HG03196 (cell line): ENCODE measurements at regions not wholly inside any gene's neighbourhood (a gene's known extent, or its start where the extent isn't known, plus 50 kb on each side); places are given as distances from the start of the nearest gene placed in this dataset.

ENCODE experiments used
- ATAC-seq: cut with Tn5 transposase; IDR thresholded peaks from one replicate; pipeline ENCODE4 v1.9.1; 2021; ENCODE audit not compliant: unreplicated experiment

DNA sequence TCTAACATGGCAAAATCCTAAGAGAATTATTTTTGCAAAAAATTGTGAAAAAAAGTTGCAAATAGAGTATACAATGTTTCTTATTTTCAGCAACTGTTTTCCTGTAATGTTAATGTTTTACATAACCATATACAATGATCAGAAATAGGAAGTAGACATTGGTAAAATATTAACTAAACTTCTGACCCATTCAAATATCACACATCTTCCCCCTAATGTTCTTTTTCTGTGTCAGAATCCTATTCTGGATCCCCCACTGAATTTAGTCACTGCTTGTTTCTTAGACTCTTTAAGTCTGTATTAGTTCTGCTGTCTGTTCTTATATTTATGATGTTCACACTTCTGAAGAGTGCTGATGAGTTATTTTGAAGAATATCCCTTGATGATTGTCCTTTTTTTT is 62.0 kb downstream of the HFE start:
- no peak for ATAC-seq

DNA sequence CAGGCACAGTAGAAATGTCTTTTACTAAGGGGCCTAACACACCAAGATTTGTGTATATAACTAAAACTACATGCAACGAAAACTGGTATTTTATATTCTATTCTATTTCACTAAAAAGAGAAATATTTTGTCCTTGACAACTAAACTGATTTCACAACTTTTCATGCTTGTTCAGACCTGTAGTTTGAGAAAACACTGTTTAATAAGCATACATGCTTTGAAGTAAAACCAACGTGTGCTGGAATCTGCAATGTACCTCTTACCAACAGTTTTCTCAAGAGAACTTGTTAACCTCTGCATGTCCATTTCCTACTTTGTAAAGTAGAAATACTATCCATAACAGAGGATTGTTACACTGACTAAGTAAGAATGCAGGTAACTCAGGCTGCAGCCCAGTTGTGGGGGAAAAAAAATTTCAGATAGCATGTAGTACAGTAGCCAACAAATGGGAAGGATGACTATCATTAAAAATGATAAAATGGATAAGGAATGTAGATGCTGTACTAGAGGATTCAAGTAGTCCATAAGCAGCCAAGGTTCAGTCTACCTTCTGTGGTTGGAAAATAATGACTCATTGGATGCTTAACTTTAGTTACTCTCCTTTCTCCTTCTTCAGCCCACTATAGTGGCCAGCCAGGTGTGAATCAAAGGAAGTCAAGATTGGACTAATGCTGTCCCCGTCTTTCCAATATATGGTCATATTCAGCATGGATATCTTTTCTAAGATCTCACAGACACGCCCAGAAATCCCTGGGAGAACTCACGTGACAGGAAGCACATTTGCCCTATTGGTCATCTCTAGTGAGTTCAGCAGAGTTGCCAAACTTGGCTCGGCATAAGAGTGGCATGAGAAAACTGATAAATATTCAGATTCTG is 65.2 kb downstream of the HFE start:
- ATAC-seq: no peak

DNA sequence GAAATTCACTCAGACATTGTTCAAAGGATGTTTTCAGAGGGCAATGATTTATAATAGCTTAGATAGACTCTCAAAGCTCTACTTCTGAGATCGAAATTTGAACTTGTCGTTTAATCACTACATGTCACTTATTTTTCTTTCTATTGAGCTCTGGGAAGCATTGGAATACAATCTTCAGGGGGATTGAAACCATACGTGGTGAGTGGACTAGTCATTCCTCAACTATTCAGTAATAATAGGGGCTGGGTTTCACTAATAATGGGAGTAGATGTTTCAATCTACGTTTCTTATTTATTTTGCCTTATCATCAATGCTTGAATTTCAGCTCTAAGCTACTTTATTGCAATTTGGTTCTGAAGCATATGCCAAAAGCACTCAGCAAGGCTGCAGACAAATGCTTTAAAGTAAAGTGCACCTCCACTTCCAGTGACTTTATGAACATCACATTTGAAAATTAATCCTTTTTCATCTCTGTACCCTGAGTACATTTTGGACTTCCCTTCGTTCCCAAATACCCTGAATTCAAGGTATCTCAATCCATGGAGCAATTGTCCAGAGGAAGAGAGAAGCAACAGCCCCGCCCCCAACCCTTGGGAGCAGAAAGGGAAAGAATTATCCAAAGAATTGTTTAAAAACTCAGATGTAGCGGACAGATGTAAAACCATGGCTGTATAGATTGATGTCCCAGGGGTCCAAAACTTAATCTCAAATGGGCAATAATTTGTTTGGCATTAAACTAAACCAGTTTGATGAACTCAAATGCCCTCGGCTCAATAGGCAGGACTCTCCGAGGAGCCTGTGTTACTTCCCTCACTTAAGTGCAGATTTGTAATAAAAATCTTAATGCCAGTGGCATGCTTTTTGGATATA is 68.1 kb downstream of the HFE start:
- ATAC-seq: no peak

DNA sequence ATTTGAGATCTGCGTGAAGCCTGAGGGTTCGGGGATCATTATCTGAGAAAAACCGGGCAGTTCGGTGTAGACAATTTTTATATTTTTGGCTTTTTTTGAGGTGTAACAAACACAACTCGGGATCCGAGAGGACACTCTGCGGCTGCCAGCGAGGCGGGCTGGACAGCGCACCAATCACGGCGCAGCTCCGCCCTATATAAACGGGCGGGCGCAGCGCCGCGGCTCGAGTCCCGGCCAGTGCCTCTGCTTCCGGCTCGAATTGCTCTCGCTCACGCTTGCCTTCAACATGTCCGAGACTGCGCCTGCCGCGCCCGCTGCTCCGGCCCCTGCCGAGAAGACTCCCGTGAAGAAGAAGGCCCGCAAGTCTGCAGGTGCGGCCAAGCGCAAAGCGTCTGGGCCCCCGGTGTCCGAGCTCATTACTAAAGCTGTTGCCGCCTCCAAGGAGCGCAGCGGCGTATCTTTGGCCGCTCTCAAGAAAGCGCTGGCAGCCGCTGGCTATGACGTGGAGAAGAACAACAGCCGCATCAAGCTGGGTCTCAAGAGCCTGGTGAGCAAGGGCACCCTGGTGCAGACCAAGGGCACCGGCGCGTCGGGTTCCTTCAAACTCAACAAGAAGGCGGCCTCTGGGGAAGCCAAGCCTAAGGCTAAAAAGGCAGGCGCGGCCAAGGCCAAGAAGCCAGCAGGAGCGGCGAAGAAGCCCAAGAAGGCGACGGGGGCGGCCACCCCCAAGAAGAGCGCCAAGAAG is 69.0 kb downstream of the HFE start:
- ATAC-seq: peak; percentile 43

DNA sequence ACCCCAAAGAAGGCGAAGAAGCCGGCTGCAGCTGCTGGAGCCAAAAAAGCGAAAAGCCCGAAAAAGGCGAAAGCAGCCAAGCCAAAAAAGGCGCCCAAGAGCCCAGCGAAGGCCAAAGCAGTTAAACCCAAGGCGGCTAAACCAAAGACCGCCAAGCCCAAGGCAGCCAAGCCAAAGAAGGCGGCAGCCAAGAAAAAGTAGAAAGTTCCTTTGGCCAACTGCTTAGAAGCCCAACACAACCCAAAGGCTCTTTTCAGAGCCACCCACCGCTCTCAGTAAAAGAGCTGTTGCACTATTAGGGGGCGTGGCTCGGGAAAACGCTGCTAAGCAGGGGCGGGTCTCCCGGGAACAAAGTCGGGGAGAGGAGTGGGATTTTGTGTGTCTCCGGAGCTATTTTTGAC is 69.6 kb downstream of the HFE start:
- peak; percentile 14 for ATAC-seq

DNA sequence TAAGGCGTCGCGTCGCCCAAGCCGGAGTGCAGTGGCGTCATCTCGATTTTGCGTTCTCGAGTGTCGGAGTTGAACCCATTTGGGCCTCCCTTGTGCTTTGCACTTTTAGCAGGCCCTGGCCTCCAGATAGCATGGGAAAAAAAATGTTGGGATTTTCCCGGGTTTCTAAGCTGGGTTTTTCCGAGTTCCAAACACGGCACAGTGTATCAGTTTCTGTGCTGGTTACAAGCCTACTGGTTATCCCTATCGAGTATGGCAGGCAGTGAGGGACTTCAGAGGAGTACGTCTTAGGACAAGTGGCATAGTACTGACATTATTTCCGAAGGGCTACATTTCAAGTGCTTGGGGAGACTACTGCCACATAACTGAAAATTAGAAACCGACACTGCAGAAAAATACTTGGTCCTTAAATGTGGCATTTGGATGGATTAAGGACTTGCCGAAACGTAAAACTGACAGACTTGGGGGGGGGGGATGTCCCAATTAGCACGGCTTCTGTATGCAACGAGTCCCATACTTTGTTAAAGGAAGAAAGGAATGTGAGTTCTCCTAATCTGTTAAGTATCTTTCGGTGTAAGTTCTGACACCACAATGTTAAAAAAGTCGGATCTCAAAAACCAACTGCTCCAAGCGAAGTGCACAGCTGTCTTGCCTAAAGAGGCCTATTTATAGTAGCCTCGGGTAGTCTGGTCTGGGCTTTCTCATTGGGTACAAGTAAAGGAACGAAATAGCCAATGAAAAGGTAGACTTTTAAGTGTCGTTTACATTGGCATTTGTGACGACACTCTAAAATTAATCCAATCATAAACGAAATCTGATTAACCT is 70.2 kb downstream of the HFE start:
- ATAC-seq: peak; percentile 65

DNA sequence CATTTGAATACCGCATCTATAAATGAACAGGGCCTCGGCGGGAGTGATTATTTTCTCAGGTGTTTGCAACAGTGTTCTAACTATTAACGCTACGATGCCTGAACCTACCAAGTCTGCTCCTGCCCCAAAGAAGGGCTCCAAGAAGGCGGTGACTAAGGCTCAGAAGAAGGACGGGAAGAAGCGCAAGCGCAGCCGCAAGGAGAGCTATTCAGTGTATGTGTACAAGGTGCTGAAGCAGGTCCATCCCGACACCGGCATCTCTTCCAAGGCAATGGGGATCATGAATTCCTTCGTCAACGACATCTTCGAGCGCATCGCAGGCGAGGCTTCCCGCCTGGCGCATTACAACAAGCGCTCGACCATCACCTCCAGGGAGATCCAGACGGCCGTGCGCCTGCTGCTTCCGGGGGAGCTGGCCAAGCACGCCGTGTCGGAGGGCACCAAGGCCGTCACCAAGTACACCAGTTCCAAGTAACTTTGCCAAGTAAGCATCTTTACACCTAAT is 70.9 kb downstream of the HFE start:
- no peak for ATAC-seq

DNA sequence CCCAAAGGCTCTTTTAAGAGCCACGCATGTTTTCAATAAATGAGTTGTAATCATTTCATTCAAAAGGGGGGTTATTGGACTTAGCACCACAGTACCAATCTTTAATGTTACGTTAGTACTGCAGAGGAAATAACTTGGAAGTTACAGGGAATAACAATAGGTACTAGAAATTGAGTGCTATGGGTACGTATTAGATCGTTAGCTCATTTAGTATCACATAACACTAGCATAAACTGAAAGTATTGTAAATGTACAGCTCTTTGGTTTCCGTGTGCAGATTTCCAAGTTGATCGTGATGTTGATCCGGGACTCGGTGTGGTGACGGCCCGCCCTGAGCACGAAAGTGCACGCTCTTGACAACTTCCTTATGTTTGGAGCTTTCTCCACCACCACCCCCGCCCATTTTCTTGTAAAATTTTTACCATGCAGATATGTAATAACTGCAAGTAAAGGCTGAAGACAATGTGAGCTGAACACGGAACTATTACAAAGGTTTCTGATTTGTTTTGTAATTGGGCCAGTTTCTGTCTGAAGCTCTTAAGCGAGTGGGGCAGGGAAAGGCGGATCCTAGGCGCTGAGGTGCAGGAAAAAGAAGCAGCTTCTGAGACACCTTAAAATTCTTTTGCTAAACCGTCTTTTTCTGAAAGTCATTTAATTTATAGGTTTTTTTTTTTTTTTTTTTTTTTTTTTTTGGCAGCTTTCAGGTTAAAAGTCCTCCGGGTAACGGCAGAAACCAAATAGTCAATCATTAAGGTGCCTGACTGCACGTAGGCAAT is 71.5 kb downstream of the HFE start:
- ATAC-seq: no peak

DNA sequence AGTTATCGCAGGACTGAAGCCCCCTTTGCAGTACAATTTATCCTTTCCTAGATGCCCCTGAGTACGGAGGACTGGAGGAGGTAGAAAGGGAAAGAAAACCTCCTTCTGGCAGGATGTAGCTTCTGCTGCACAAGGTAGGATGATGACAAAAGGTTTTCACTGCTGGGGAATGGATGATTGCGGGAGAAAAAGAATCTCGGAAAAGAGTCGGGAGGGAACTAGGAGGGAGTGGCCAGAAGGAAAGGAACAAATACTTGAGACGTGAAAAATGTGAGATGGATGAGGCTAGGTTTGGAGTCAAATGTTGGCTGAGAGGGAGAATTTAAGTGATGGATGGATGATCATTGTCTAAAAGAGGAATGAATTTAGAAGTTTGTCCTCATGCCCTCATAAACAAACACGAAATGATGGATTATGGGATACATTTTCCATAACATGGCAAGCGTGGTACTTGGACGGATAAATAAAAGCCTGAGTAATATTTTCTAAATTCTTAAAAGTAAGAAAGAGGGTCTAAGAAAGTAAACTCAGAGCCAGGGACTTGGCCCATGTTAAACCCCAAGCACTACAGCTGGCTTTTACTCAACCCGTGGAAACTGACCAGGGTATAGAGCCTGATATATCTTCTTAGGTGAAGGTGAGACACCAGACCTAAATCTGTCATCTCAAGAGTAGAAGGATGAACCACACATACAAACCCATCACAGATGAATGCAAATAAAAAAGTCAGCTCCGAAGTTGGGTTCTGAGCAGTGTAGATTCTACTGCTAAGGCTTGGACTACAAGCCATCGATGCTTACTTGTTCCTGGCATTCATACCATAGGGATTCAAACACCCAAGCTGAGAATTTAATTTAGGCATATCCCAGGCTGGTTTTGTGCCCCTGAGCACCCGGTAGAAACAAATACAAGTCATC is 72.4 kb downstream of the HFE start:
- ATAC-seq: no peak

DNA sequence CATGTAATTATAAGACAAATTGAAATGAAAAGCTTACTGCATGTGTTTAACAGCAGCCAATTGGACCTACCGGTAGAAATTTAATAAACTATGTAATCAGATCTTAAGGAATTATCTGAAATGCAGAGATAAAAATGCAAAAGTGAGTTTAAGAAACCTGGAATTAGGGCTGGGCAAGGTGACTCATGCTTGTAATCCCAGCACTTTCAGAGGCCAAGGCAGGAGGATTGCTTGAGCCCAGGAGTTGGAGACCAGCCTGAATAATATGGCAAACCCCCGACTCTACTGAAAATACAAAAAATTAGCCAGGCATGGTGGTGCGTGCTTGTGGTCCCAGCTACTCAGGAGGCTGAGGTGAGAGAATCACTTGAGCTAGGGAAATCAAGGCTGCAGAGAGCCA is 74.1 kb downstream of the HFE start:
- ATAC-seq: no peak

DNA sequence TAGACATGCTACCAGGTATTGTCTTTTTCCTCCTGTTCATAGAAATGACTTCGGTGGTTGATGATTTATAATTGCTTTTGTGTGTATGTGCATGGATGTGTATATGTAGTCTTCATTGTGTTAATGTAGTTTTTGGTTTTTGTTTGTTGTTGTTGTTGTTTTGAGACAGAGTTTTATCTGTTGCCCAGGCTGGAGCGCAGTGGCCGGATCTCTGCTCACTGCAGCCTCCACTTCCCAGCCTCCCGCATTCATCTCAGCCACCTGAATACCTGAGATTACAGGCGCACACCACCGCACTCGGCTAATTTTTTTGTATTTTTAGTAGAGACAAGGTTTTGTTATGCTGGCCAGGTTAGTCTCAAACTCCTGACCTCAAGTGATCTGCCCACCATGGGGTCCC is 75.2 kb downstream of the HFE start:
- ATAC-seq: no peak

DNA sequence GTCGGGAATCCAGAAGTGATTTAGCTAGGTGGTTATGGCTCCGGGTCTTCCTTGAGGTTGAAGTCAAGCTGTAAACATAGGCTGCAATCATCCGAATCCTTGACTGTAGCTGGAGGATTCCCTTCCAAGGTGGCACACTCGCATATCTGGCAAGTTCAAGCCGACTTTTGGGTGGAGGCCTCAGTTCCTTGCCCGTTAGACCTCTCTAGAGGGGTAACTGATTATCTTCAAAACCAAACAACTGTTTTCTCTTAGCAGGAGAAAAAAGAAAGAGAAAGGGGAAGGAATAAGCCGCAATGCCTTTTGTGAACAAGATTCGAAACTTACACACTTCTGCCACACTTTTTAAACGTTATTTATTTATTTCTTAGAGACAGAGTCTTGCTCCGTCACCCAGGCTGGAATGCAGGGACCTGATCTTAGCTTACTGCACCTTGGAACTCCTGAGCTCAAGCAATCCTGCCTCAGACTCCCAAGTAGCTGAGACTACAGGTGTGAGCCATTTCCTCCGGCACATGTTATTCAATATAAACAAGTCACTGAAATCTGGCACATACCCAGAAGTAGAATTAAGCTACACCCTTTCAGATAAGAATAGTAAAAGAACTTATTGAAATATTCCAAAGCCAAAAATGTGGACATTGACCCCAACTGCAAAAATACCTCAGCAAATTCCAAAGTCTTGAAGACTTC is 76.3 kb downstream of the HFE start:
- no peak for ATAC-seq

DNA sequence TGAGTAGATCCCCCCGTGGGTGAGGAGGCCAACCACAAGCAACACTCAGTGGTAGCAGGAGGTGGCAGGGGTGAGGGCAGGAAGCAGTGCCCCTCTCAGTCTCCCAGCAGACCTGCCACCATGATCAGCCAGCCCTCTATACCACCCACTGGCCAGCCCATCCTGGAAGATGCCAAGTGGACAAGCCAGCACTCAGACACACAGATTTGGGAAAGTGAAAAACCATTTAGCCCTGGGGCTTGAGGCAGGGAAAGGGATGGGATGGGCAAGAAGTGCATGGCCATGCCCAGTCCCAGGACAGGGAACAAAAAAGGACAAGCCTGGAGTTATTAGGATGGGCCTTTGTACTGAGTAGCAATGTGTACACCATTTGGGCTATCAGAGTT is 76.9 kb downstream of the HFE start:
- ATAC-seq: no peak

DNA sequence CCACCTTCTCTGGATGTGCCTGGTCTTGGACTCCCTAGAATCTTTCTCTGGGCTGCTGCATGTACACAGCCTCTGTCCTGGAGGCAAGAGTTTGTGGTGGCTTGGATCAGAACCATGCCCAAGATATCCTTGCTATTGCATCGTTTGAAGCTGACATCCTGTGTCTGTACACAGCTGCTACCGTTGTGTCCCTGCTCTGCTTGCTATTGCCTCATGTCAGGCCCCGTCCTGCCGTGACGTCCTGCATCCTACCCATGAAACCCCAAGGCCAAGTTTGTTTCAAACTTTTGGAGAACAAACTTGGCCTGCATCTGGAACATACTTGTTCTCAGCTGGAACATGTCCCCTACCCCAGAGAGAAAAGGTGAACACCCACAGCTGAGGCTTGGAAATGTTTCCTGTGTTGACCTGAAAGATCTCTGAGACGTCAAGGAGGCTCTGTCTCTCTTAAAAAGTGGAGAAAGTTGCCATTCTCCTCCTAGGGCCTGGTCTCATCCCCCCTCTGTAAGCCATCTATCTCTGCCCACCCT is 78.1 kb downstream of the HFE start:
- ATAC-seq: no peak

DNA sequence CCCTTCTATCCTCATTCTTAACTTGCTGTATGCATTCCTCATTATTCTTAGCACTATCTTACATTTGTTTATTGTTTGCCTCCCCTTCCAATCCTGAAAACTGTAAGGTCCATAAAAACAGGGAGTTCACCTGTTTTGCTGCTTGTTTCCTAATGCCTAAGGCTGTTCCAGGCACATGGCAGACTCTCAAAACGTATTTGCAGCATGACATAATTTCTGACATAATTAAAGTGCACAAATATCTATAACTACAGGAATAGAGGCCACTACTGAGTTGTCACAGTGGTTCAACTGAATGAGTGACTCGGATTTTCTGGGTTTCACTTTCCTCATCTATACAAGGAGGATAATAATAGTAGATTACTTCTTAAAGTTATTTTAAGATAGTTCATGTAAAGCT is 83.0 kb downstream of the HFE start:
- ATAC-seq: no peak

DNA sequence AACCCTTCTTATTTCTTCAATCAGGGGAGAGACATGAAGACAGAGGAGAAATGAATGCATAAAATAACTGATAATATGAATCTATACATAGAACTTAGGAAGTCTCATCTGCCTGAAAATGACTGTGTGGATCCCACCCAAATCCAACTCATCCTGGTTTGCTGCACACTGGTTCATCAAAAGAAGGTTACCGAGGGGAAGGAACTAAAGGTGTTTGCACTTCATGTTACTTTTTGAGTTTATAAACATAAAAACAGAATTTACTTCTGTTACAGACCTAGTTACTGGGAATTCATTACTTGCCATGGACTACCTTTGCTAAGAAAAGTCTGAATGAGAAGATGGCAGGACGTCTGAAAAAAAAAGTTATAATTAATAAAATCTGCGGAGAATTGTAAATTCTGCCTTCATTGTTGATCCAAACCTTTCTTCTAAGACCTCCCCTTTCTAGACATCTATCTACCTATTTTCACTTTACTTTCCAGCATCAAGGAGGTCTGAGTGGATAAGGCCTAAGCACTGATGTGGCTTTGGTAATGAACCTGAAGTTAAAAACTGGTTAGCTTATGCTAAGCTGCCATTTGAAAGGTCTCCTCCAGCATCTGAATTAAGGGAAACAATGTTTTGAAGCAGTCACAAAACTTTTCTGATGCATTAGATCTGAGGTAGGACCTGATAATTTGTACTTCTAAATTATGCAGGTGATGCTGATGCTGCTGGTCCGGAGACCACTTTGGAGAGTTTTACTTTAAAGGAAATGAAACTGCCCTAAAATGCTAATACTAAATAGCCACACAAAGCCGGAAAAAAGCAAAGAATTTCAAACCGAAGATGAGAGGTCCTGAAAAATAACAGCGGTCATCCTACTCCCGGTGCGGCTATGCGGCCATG is 84.0 kb downstream of the HFE start:
- ATAC-seq: peak; percentile 14

DNA sequence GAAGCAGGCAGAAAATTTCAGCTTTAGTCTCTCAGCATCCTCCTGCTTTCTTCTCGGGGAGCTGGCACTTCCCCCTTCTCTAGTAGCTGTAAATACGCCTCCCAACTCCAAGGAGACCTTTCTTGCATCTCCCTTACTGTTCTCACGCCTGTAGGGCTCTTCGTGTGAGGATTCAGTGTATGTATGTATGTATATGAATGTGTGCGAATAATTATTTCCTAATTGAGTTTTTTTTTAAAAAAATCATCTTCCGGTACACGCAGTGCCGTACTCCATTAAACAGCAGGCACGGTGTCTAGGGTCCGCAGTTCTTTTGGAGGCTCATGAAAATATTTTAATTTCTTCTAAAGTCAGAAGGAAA is 85.4 kb downstream of the HFE start:
- ATAC-seq: no peak
